ENCODE measurements at regions not wholly inside any gene's neighbourhood (a gene's known extent, or its start where the extent isn't known, plus 50 kb on each side); places are given as distances from the start of the nearest gene placed in this dataset.
"Not testable (repeated sequence)": the region's sequence is repeated elsewhere in the genome, so short reads cannot be mapped to it uniquely, and the experiment has no call there.

GRCh38 chr2:217356142-217356541 lies 496.3 kb upstream of the TNP1 start:
- H3K4me3 ChIP-seq (ENCODE audit: control insufficient read depth, low read depth, low read length), result no peak overlapping the region
- no peak for DNase-seq (ENCODE audit: low read depth)
- TF ChIP-seq CTCF (IDR thresholded peaks at IDR 0.05; ENCODE audit: control insufficient read depth, insufficient read depth, low read depth, low read length, missing control alignments), result no peak

GRCh38 chr2:217353591-217353990 lies 493.7 kb upstream of the TNP1 start:
- TF ChIP-seq CTCF (IDR thresholded peaks at IDR 0.05; ENCODE audit: control insufficient read depth, insufficient read depth, low read depth, low read length, missing control alignments), result no peak

GRCh38 chr2:217351378-217351777 lies 491.5 kb upstream of the TNP1 start:
- TF ChIP-seq CTCF (IDR thresholded peaks at IDR 0.05; ENCODE audit: control insufficient read depth, insufficient read depth, low read depth, low read length, missing control alignments), result no peak
- H3K4me3 ChIP-seq (ENCODE audit: control insufficient read depth, low read depth, low read length), result no peak overlapping the region
- DNase-seq (ENCODE audit: low read depth), result no peak

More at GRCh38 chr2:217353591-217353990, 493.7 kb upstream of the TNP1 start:
- DNase-seq (ENCODE audit: low read depth), result no peak
- no peak overlapping the region for H3K4me3 ChIP-seq (ENCODE audit: control insufficient read depth, low read depth, low read length)

GRCh38 chr2:217349251-217349650 lies 489.4 kb upstream of the TNP1 start:
- no peak overlapping the region for H3K4me3 ChIP-seq (ENCODE audit: control insufficient read depth, low read depth, low read length)
- no peak for TF ChIP-seq CTCF (IDR thresholded peaks at IDR 0.05; ENCODE audit: control insufficient read depth, insufficient read depth, low read depth, low read length, missing control alignments)
- DNase-seq (ENCODE audit: low read depth), result no peak

GRCh38 chr2:217347630-217348029 lies 487.8 kb upstream of the TNP1 start:
- not testable (repeated sequence) for H3K4me3 ChIP-seq (ENCODE audit: control insufficient read depth, low read depth, low read length); DNase-seq (ENCODE audit: low read depth)

GRCh38 chr2:217346043-217346442 lies 486.2 kb upstream of the TNP1 start:
- not testable (repeated sequence) for DNase-seq (ENCODE audit: low read depth); H3K4me3 ChIP-seq (ENCODE audit: control insufficient read depth, low read depth, low read length)

GRCh38 chr2:217340899-217341298 lies 481.0 kb upstream of the TNP1 start:
- DNase-seq (ENCODE audit: low read depth), result no peak
- no peak for TF ChIP-seq CTCF (IDR thresholded peaks at IDR 0.05; ENCODE audit: control insufficient read depth, insufficient read depth, low read depth, low read length, missing control alignments)
- no peak overlapping the region for H3K4me3 ChIP-seq (ENCODE audit: control insufficient read depth, low read depth, low read length)

- DNase-seq (ENCODE audit: low read depth), result no peak
- TF ChIP-seq CTCF (IDR thresholded peaks at IDR 0.05; ENCODE audit: control insufficient read depth, insufficient read depth, low read depth, low read length, missing control alignments), result no peak
- no peak overlapping the region for H3K4me3 ChIP-seq (ENCODE audit: control insufficient read depth, low read depth, low read length)
Observed at GRCh38 chr2:217340176-217340575, 480.3 kb upstream of the TNP1 start.
